PFSK-1 (cell line): ENCODE measurements at regions not wholly inside any gene's neighbourhood (a gene's known extent, or its start where the extent isn't known, plus 50 kb on each side); places are given as distances from the start of the nearest gene placed in this dataset.

Experiments
- FOXP2 ChIP-seq: optimal IDR thresholded peaks from 2 replicates; pipeline ENCODE3; 2011; ENCODE audit warnings: borderline replicate concordance, control low read depth, inconsistent platforms; ENCODE audit not compliant: insufficient read depth; ENCODE audit errors: extremely low read length, extremely low read depth
- POLR2AphosphoS5 ChIP-seq: IDR thresholded peaks from 2 replicates; pipeline ENCODE4 v1.6.1; 2012; ENCODE audit warnings: low read depth, mild to moderate bottlenecking, control low read depth, low read length, moderate library complexity
- REST ChIP-seq, 2 experiments: IDR thresholded peaks; 2 replicates each; pipeline versions ENCODE4 v1.6.1 to v1.8.0; 2011 to 2012; ENCODE audit warnings: low read depth in 2 of 2, low read length in 2 of 2, control low read depth in 1 of 2, inconsistent platforms in 1 of 2, mild to moderate bottlenecking in 1 of 2, moderate library complexity in 1 of 2; ENCODE audit not compliant: insufficient read depth in 1 of 2
- SIN3A ChIP-seq: IDR thresholded peaks from 2 replicates; pipeline ENCODE4 v1.6.1; 2012; ENCODE audit warnings: mild to moderate bottlenecking, low read length, moderate library complexity, borderline replicate concordance; ENCODE audit not compliant: insufficient read depth
- TAF1 ChIP-seq: IDR thresholded peaks from 2 replicates; pipeline ENCODE4 v1.6.1; 2012; ENCODE audit warnings: low read length, control low read depth, borderline replicate concordance; ENCODE audit not compliant: insufficient read depth

- TF ChIP-seq SIN3A (no peak), FOXP2 (no peak), TAF1 (no peak), REST (IDR thresholded peaks at IDR 0.05; ENCODE audit: insufficient read depth in 1 of 2, low read depth in 2 of 2, low read length in 2 of 2) (no peak), POLR2AphosphoS5 (no peak)
These were observed 96.3 kb upstream of the RANBP3L start for GRCh38 chr5:36397901-36398536.

DNA sequence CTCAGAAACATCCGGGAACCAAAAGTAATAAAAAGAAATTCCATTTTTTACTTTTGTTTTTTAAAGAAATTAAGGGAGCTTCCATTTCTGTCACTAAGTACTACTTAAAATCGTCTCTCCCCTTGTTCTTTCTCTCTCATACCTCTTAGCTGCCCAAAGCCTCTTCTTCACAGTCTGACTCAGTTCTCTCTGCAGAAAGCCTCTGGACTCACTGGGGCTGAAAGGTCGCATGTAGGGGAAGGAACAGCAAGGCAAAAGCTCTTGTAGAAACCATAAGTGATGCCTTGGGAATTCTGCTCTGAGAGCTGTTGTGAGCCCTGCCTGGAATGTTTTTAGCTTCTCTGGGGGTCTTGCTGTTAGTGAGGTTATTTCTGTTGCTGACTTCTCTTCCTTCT is 100.8 kb upstream of the RANBP3L start:
- no peak for TF ChIP-seq POLR2AphosphoS5
- no peak for TF ChIP-seq SIN3A
- TF ChIP-seq FOXP2, result no peak
- no peak for TF ChIP-seq REST (IDR thresholded peaks at IDR 0.05; ENCODE audit: insufficient read depth in 1 of 2, low read depth in 2 of 2, low read length in 2 of 2)
- no peak for TF ChIP-seq TAF1

- TF ChIP-seq TAF1, result no peak
- no peak for TF ChIP-seq FOXP2
- TF ChIP-seq REST (IDR thresholded peaks at IDR 0.05; ENCODE audit: insufficient read depth in 1 of 2, low read depth in 2 of 2, low read length in 2 of 2), result no peak
- no peak for TF ChIP-seq POLR2AphosphoS5
- TF ChIP-seq SIN3A, result no peak
These were observed 102.1 kb upstream of the RANBP3L start for GRCh38 chr5:36403632-36404311.

DNA sequence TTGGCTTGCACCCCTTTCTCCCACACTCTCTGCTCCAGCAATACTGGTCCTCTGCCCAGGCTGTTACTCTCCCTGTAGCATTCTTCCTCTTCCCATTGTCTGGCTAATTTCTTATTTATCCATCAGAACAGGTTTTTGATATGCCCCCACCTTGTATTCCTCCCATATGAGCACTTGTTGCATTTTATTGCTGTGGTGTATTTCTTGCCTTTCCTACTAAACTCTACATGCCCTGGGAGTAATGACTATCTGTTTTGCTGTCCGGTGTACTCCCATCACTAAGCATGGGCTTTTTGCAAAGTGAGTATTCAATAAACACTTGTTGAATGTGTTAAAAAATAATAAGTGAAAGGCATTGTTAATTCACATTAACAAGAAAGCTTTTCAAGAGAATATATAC is 104.3 kb upstream of the RANBP3L start:
- TF ChIP-seq FOXP2 (no peak), SIN3A (no peak)

GRCh38 chr5:36407396-36407795 is 105.7 kb upstream of the RANBP3L start:
- no peak for TF ChIP-seq FOXP2
- TF ChIP-seq POLR2AphosphoS5, result no peak
- TF ChIP-seq SIN3A, result no peak
- no peak for TF ChIP-seq TAF1
- no peak for TF ChIP-seq REST (IDR thresholded peaks at IDR 0.05; ENCODE audit: insufficient read depth in 1 of 2, low read depth in 2 of 2, low read length in 2 of 2)
